A549 (cell line): ENCODE measurements at regions not wholly inside any gene's neighbourhood (a gene's known extent, or its start where the extent isn't known, plus 50 kb on each side); places are given as distances from the start of the nearest gene placed in this dataset.

Experiments
- ATAC-seq, 2 experiments: fragments of 200-7000 bp in 1 of 2; fragments of >200 bp in 1 of 2; cut with Nextera tagmentation in 1 of 2; cut with Tn5 transposase in 1 of 2; 3 replicates each; pipeline versions ENCODE4 v1.8.0 to v1.9.1; 2018 to 2020; ENCODE audit warnings: mild to moderate bottlenecking in 1 of 2, moderate library complexity in 1 of 2
- CTCF ChIA-PET: fragments of 300-600 bp; sonication (Branson Sonifier 250); formaldehyde crosslinking; extraction: SDS; loops from one replicate; lab custom pipeline; 2021; ENCODE audit warnings: antibody characterized with exemption, inconsistent platforms; lab: Yijun Ruan, JAX
- POLR2A ChIA-PET: fragments of 350-600 bp; formaldehyde crosslinking; extraction: SDS; loops from one replicate; lab custom pipeline; 2021; ENCODE audit warnings: antibody characterized with exemption, inconsistent platforms; lab: Yijun Ruan, JAX
- DNase-seq, 2 experiments: peaks; one replicate each; pipeline versions ENCODE4 v3.0.0 to v3.0.0-alpha.2; 2011 to 2016; ENCODE audit warnings: low read depth in 1 of 2, low spot score in 1 of 2
- FAIRE-seq: peaks from 2 replicates; lab custom pipeline; 2011; peaks lifted over from hg19 to GRCh38; lab: Jason Lieb, UNC
- H3K27ac ChIP-seq, 2 experiments: fragments of >200 bp; sonication (Bioruptor Twin); formaldehyde crosslinking; 3 replicates each; pipeline ENCODE4 v1.5.1; 2016 to 2017
- H3K4me1 ChIP-seq: fragments of >200 bp; sonication (Bioruptor Twin); formaldehyde crosslinking; 3 replicates; pipeline ENCODE4 v1.6.1; 2016
- H3K4me2 ChIP-seq: fragments of >200 bp; sonication (Bioruptor Twin); formaldehyde crosslinking; 3 replicates; pipeline ENCODE4 v1.6.1; 2016
- H3K4me3 ChIP-seq: fragments of >200 bp; sonication (Bioruptor Twin); formaldehyde crosslinking; 3 replicates; pipeline ENCODE4 v1.5.1; 2016
- H3K9me3 ChIP-seq: fragments of >200 bp; sonication (Bioruptor Twin); formaldehyde crosslinking; 3 replicates; pipeline ENCODE4 v1.6.1; 2016
- BHLHE40 ChIP-seq: IDR thresholded peaks from 2 replicates; pipeline ENCODE4 v1.6.1; 2012; ENCODE audit warnings: low read depth, low read length, inconsistent platforms
- EHF ChIP-seq: fragments of 250-450 bp; sonication (Bioruptor Pico); IDR thresholded peaks from 2 replicates; pipeline ENCODE4 v1.5.0; 2020; ENCODE audit warnings: mild to moderate bottlenecking
- EP300 ChIP-seq, 2 experiments: fragments of >200 bp; sonication (Bioruptor Twin); formaldehyde crosslinking; IDR thresholded peaks; 2 replicates in 1 of 2; 3 replicates in 1 of 2; pipeline ENCODE4 v1.6.1; 2016 to 2017
- FOSL2 ChIP-seq, 2 experiments: fragments of 450-650 bp in 1 of 2; fragments of >200 bp in 1 of 2; sonication (Bioruptor Twin) in 1 of 2; formaldehyde crosslinking; IDR thresholded peaks; 2 replicates each; pipeline versions ENCODE4 v1.5.0 to v1.6.1; 2016 to 2020; ENCODE audit warnings: mild to moderate bottlenecking in 1 of 2, moderate library complexity in 1 of 2
- FOXS1 ChIP-seq: fragments of 250-450 bp; sonication (Bioruptor Pico); IDR thresholded peaks from 2 replicates; pipeline ENCODE4 v1.5.0; 2020; ENCODE audit warnings: mild to moderate bottlenecking, moderate library complexity
- HOXA7 ChIP-seq: fragments of 250-450 bp; sonication (Bioruptor Pico); IDR thresholded peaks from 2 replicates; pipeline ENCODE4 v1.5.0; 2020; ENCODE audit warnings: mild to moderate bottlenecking, moderate library complexity
- HOXB5 ChIP-seq: fragments of 250-450 bp; sonication (Bioruptor Pico); IDR thresholded peaks from 2 replicates; pipeline ENCODE4 v1.5.0; 2020; ENCODE audit warnings: mild to moderate bottlenecking, moderate library complexity
- JUNB ChIP-seq: fragments of >200 bp; sonication (Bioruptor Twin); formaldehyde crosslinking; IDR thresholded peaks from 2 replicates; pipeline ENCODE4 v1.6.1; 2016
- KDM1A ChIP-seq: fragments of 200-600 bp; sonication (generic); IDR thresholded peaks from 2 replicates; pipeline ENCODE4 v1.6.1; 2016; ENCODE audit warnings: low read depth, mild to moderate bottlenecking
- MAZ ChIP-seq: fragments of 150-350 bp; IDR thresholded peaks from 2 replicates; pipeline ENCODE4 v1.6.1; 2014; ENCODE audit warnings: antibody characterized with exemption, low read depth, low read length, borderline replicate concordance
- MYC ChIP-seq: IDR thresholded peaks from 2 replicates; pipeline ENCODE4 v1.6.1; 2012; ENCODE audit warnings: mild to moderate bottlenecking, inconsistent platforms, low read length, improper control_type of control experiment, borderline replicate concordance
- POLR2AphosphoS2 ChIP-seq: conservative IDR thresholded peaks from 2 replicates; pipeline ENCODE4 v1.6.1; 2012; ENCODE audit warnings: low read length, improper control_type of control experiment, inconsistent platforms
- RAD21 ChIP-seq, 2 experiments: fragments of >200 bp in 1 of 2; sonication (Bioruptor Twin) in 1 of 2; formaldehyde crosslinking in 1 of 2; IDR thresholded peaks in 1 of 2; conservative IDR thresholded peaks in 1 of 2; 2 replicates in 1 of 2; 3 replicates in 1 of 2; pipeline ENCODE4 v1.6.1; 2012 to 2018; ENCODE audit warnings: inconsistent platforms in 1 of 2
- RARB ChIP-seq: fragments of 250-450 bp; sonication (Bioruptor Pico); IDR thresholded peaks from 2 replicates; pipeline ENCODE4 v1.8.0; 2021; ENCODE audit warnings: mild to moderate bottlenecking, moderate library complexity
- RCOR1 ChIP-seq: fragments of 150-350 bp; IDR thresholded peaks from 2 replicates; pipeline ENCODE4 v1.6.1; 2014; ENCODE audit warnings: antibody characterized with exemption, low read length, low read depth
- TP53 ChIP-seq: fragments of 250-450 bp; sonication (Bioruptor Pico); IDR thresholded peaks from 2 replicates; pipeline ENCODE4 v1.5.0; 2021; ENCODE audit warnings: mild to moderate bottlenecking, moderate library complexity
- ZFP36 ChIP-seq: fragments of 450-650 bp; IDR thresholded peaks from 2 replicates; pipeline ENCODE4 v1.6.1; 2014; ENCODE audit warnings: borderline replicate concordance; ENCODE audit not compliant: partially characterized antibody
- ZNF302 ChIP-seq: fragments of 250-450 bp; sonication (Bioruptor Pico); IDR thresholded peaks from 2 replicates; pipeline ENCODE4 v1.9.0; 2021; ENCODE audit warnings: inconsistent platforms, mild to moderate bottlenecking, moderate library complexity
- WGBS: methylation state at CpG from one replicate; pipeline ENCODE4 v1.1.6; 2017; ENCODE audit errors: missing lambda C conversion rate; 5-methylcytosine and 5-hydroxymethylcytosine counted together
- TF ChIP-seq, protein P1 (sequence below): fragments of 150-350 bp; IDR thresholded peaks from 2 replicates; pipeline ENCODE4 v1.6.1; 2014; ENCODE audit warnings: low read depth, mild to moderate bottlenecking, low read length
- TF ChIP-seq, protein P2 (sequence below): IDR thresholded peaks from 2 replicates; pipeline ENCODE4 v1.6.1; 2012
- TF ChIP-seq, protein P3 (sequence below): IDR thresholded peaks from 2 replicates; pipeline ENCODE4 v1.6.1; 2012
- TF ChIP-seq, protein P4 (sequence below): fragments of >200 bp; sonication (Bioruptor Twin); formaldehyde crosslinking; IDR thresholded peaks from 2 replicates; pipeline ENCODE4 v1.6.1; 2016
- TF ChIP-seq, protein P5 (sequence below): fragments of 250-450 bp; sonication (Bioruptor Pico); IDR thresholded peaks from 2 replicates; pipeline ENCODE4 v1.5.0; 2021; ENCODE audit warnings: mild to moderate bottlenecking, moderate library complexity, borderline replicate concordance

DNA sequence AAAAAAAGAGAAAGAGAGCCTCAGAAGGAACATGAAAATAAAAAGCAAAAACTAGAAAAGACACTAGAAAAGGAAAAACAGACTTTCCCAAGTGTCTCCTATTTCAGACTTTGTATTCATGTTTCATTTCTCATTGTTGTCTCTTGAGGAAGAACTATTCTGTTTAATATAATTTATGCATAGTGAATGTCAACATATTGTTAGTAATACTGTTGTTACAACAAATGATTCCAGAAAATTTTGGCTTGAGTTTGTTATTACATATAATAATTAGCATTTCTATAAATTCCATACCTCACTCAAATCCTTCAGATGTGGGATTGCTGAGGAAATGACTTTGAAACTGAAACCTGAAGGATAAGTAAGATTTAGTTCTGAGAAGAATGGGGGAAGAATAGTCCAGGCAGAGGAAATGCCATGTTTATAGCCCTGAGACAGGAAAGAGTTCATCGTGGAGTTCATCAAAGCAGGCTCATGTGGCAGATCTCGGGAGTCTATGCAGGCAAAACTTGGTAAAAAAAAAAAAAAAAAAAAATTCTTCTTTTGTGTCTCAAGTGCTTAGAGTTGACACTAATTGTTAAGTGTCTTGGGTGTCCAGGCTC lies 53.1 kb upstream of the EIF2S2 start:
- DNase-seq: no peak
- Histone ChIP-seq H3K4me3 (no peak overlapping the region), H3K27ac (no peak overlapping the region), H3K4me2 (no peak overlapping the region), H3K9me3 (no peaks in the 10 kb centered on the region), H3K4me1 (no peaks in the 10 kb centered on the region)
- no peak for FAIRE-seq
- POLR2A ChIA-PET: no interaction called here
- no peak; a peak in 1 of 6 replicates for ATAC-seq
- TF ChIP-seq HOXA7 (CRISPR knock-in tag) (no peak), MYC (no peak), HOXB5 (no peak), RAD21 (conservative IDR thresholded peaks at IDR 0.05 in 1 of 2, IDR thresholded peaks at IDR 0.05 in 1 of 2) (no peak), FOSL2 (IDR thresholded peaks at IDR 0.05) (no peak), FOSL2 (CRISPR knock-in tag; IDR thresholded peaks at IDR 0.05) (no peak), FOXS1 (CRISPR knock-in tag) (no peak)
- TF ChIP-seq, protein P1, sequence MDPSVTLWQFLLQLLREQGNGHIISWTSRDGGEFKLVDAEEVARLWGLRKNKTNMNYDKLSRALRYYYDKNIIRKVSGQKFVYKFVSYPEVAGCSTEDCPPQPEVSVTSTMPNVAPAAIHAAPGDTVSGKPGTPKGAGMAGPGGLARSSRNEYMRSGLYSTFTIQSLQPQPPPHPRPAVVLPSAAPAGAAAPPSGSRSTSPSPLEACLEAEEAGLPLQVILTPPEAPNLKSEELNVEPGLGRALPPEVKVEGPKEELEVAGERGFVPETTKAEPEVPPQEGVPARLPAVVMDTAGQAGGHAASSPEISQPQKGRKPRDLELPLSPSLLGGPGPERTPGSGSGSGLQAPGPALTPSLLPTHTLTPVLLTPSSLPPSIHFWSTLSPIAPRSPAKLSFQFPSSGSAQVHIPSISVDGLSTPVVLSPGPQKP: no peak
- CTCF ChIA-PET: no interaction called here
- 25% methylated on average over 2 of the region's 2 CpGs for WGBS

DNA sequence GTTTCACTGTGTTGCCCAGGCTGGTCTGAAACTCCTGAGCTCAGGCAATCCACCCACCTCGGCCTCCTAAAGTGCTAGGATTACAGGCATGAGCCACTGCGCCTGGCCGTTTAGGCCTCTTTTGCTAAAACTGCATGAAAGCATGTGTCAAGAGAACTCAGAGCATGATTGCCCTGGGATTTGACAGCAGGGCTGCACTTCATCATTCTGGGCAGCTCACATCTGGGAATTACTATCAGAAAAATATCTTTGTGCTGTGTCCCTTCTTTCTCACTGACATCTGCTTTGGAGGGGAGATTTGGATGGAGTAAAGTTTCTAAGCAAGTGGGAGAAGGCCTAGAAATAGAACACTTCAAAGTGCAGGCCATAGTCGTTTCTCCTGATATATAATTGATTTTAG lies 59.6 kb upstream of the EIF2S2 start:
- Histone ChIP-seq H3K4me2 (no peak overlapping the region), H3K9me3 (no peaks in the 10 kb centered on the region), H3K4me3 (no peak overlapping the region), H3K4me1 (no peaks in the 10 kb centered on the region), H3K27ac (no peak overlapping the region)
- DNase-seq (no peak), FAIRE-seq (no peak), ATAC-seq (no peak)
- WGBS: 65% methylated on average over 4 of the region's 4 CpGs
- CTCF ChIA-PET: interaction anchor here (0.9 to 1.4 kb wide), 3 partner anchors 19 to 36 kb away, joined by 3 read pairs; no protein-coding TSS in a partner anchor
- POLR2A ChIA-PET: no interaction called here
- no peak for TF ChIP-seq ZFP36
- no peak for TF ChIP-seq JUNB
- no peak for TF ChIP-seq EHF (CRISPR knock-in tag)
- no peak for TF ChIP-seq BHLHE40
- no peak for TF ChIP-seq KDM1A
- TF ChIP-seq MAZ: no peak
- TF ChIP-seq, protein P2, sequence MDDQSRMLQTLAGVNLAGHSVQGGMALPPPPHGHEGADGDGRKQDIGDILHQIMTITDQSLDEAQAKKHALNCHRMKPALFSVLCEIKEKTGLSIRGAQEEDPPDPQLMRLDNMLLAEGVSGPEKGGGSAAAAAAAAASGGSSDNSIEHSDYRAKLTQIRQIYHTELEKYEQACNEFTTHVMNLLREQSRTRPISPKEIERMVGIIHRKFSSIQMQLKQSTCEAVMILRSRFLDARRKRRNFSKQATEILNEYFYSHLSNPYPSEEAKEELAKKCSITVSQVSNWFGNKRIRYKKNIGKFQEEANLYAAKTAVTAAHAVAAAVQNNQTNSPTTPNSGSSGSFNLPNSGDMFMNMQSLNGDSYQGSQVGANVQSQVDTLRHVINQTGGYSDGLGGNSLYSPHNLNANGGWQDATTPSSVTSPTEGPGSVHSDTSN: no peak

DNA sequence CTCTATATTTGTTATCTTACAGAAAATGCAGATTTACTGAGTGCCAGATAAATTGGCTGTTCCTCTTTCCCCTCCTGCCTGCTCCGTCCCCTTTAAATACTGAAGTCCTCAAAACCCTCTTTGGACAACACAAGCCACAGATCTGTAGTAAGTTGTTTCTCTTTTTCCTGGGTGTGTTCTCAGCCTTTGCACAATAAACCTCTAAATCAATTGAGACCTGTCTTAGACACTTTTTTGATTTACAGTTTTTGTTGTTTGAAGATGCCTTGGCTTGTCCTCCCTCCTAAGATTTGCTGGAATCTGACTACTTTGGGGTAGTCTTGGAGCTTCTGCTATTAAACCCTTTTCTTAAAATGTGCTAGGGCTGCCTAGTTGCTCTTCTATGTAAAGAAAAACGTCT lies 60.9 kb upstream of the EIF2S2 start:
- FAIRE-seq (no peak), DNase-seq (no peak), ATAC-seq (no peak)
- WGBS: 51% methylated on average over 2 of the region's 2 CpGs
- ChIA-PET CTCF (interaction anchor here (1.5 kb wide), 1 partner anchor 18 kb away, joined by 3 read pairs; no protein-coding TSS in a partner anchor), POLR2A (no interaction called here)
- H3K4me3 ChIP-seq: no peak overlapping the region
- TF ChIP-seq, protein P3, sequence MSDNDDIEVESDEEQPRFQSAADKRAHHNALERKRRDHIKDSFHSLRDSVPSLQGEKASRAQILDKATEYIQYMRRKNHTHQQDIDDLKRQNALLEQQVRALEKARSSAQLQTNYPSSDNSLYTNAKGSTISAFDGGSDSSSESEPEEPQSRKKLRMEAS: no peak
- TF ChIP-seq FOSL2 (IDR thresholded peaks at IDR 0.05): no peak
- TF ChIP-seq FOSL2 (CRISPR knock-in tag; IDR thresholded peaks at IDR 0.05): no peak
- no peak for TF ChIP-seq EP300 (IDR thresholded peaks at IDR 0.05)
- TF ChIP-seq RCOR1: no peak
- H3K9me3 ChIP-seq: no peaks in the 10 kb centered on the region
- H3K4me2 ChIP-seq: no peak overlapping the region
- H3K4me1 ChIP-seq: no peaks in the 10 kb centered on the region
- H3K27ac ChIP-seq: no peak overlapping the region

DNA sequence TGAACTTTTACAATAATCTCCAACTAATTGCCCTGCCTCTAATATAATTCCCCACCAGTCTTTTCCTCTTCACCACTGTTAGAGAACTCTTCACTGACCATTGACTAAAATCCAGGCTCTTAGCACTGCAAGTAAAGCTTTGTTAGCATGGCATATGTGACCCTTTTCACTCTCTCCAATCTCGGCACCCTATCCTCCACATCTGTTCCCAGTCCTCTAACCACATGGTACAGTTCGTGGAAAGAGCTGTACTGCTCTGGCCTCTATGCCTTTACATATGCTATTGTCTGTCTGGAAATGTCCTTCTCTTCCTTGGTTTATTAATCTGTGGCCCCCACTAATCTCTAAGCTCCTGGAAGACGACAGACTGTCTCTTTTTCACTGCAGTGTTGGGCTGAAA lies 63.0 kb upstream of the EIF2S2 start:
- no peaks in the 10 kb centered on the region for H3K4me1 ChIP-seq
- ChIA-PET POLR2A (no interaction called here), CTCF (interaction anchor here (1.0 to 2.0 kb wide), 2 partner anchors 16 to 44 kb away, joined by 4 to 8 read pairs; no protein-coding TSS in a partner anchor)
- whole genome bisulfite sequencing: 57% methylated on average over 3 of the region's 3 CpGs
- H3K9me3 ChIP-seq: no peaks in the 10 kb centered on the region
- H3K4me3 ChIP-seq: no peak overlapping the region
- no peak overlapping the region for H3K4me2 ChIP-seq
- DNase-seq (no peak), ATAC-seq (no peak), FAIRE-seq (no peak)
- no peak overlapping the region for H3K27ac ChIP-seq
- TF ChIP-seq FOSL2 (IDR thresholded peaks at IDR 0.05): no peak
- TF ChIP-seq FOSL2 (CRISPR knock-in tag; IDR thresholded peaks at IDR 0.05): no peak
- TF ChIP-seq ZNF302 (CRISPR knock-in tag): no peak
- no peak for TF ChIP-seq TP53
- no peak for TF ChIP-seq POLR2AphosphoS2
- TF ChIP-seq RARB (CRISPR knock-in tag): no peak
- TF ChIP-seq, protein P2: no peak
- no peak for TF ChIP-seq EHF (CRISPR knock-in tag)
- no peak for TF ChIP-seq RAD21 (conservative IDR thresholded peaks at IDR 0.05 in 1 of 2, IDR thresholded peaks at IDR 0.05 in 1 of 2)
- no peak for TF ChIP-seq MYC
- TF ChIP-seq, protein P4, sequence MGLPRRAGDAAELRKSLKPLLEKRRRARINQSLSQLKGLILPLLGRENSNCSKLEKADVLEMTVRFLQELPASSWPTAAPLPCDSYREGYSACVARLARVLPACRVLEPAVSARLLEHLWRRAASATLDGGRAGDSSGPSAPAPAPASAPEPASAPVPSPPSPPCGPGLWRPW: no peak
- no peak for TF ChIP-seq FOXS1 (CRISPR knock-in tag)
- TF ChIP-seq, protein P5, sequence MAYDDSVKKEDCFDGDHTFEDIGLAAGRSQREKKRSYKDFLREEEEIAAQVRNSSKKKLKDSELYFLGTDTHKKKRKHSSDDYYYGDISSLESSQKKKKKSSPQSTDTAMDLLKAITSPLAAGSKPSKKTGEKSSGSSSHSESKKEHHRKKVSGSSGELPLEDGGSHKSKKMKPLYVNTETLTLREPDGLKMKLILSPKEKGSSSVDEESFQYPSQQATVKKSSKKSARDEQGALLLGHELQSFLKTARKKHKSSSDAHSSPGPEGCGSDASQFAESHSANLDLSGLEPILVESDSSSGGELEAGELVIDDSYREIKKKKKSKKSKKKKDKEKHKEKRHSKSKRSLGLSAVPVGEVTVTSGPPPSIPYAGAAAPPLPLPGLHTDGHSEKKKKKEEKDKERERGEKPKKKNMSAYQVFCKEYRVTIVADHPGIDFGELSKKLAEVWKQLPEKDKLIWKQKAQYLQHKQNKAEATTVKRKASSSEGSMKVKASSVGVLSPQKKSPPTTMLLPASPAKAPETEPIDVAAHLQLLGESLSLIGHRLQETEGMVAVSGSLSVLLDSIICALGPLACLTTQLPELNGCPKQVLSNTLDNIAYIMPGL (CRISPR knock-in tag): no peak
- no peak for TF ChIP-seq MAZ
